Fibroblast of pulmonary artery (primary cell): ENCODE measurements at regions not wholly inside any gene's neighbourhood (a gene's known extent, or its start where the extent isn't known, plus 50 kb on each side); places are given as distances from the start of the nearest gene placed in this dataset.
A peak's percentile ranks its signal among the peaks of the same experiment; 100 is the strongest.

ENCODE experiments used
- DNase-seq: peaks from one replicate; pipeline ENCODE4 v3.0.0-alpha.2; 2010; ENCODE audit warnings: low read depth
- H3K4me3 ChIP-seq: replicated peaks from 2 replicates; pipeline ENCODE4 v1.5.1; 2011; ENCODE audit warnings: low read depth, mild to moderate bottlenecking, control low read depth, low read length, moderate library complexity
- TF ChIP-seq, protein P1 (sequence below): IDR thresholded peaks from 2 replicates; pipeline ENCODE4 v1.5.1; 2011; ENCODE audit warnings: mild to moderate bottlenecking, control low read depth, low read length, inconsistent platforms; ENCODE audit errors: missing control alignments

DNA sequence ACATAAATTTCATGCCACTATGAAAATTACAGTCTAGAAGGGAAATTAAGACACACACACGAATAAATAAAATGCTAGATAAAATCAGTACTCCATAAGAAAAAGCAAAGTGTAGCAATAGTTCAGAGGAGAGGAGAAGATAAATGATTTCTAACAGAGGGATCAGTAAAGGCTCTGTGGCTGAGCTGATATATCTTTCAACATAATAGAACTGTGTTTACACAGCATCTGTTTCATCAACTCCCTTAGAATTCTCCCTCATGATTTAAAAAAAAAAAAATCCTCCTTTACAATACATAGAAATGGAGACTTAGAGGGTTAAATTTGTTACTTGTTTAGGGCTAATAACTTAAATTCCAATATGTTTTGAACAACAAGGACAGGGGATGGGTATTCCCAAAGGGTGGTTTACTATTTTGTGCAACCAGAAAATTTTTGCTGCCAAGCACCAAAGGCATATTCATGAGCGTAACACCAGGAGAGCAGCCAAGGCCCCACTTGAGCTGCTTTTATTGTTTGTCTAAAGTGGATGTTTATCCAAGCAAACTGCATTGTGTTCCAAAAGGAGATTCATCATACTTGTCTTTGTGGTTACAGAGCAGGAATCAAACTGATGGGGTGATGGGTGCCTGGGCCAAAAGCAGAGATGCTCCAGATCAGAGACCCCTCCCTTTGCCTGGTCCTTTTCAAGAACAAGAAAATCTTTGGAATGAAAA is 162.7 kb downstream of the BMP4 start:
- TF ChIP-seq, protein P1, sequence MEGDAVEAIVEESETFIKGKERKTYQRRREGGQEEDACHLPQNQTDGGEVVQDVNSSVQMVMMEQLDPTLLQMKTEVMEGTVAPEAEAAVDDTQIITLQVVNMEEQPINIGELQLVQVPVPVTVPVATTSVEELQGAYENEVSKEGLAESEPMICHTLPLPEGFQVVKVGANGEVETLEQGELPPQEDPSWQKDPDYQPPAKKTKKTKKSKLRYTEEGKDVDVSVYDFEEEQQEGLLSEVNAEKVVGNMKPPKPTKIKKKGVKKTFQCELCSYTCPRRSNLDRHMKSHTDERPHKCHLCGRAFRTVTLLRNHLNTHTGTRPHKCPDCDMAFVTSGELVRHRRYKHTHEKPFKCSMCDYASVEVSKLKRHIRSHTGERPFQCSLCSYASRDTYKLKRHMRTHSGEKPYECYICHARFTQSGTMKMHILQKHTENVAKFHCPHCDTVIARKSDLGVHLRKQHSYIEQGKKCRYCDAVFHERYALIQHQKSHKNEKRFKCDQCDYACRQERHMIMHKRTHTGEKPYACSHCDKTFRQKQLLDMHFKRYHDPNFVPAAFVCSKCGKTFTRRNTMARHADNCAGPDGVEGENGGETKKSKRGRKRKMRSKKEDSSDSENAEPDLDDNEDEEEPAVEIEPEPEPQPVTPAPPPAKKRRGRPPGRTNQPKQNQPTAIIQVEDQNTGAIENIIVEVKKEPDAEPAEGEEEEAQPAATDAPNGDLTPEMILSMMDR, result no peak
- H3K4me3 ChIP-seq, result no peak overlapping the region
- DNase-seq, result peak; percentile 41

DNA sequence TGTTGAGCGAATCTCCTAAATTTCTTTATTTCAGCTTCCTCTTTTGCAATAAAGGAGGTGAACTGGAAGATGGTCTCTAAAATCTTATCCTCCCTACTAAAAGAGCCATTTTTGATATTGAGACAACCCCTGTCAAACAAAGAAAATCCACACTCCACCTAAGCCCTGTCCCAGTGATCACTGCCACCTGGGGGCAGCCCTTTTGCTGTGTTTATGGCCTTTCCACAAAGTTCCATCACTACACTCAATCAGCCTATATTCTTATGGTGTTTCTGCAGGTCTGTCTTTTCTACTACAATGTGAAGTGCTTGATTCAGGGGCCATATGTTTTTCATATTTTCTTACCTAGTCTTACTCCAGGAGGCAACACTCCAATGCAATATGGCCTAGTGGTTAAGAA is 163.7 kb downstream of the BMP4 start:
- DNase-seq, result no peak
- TF ChIP-seq, protein P1, result peak; percentile 9
- H3K4me3 ChIP-seq, result no peak overlapping the region

DNA sequence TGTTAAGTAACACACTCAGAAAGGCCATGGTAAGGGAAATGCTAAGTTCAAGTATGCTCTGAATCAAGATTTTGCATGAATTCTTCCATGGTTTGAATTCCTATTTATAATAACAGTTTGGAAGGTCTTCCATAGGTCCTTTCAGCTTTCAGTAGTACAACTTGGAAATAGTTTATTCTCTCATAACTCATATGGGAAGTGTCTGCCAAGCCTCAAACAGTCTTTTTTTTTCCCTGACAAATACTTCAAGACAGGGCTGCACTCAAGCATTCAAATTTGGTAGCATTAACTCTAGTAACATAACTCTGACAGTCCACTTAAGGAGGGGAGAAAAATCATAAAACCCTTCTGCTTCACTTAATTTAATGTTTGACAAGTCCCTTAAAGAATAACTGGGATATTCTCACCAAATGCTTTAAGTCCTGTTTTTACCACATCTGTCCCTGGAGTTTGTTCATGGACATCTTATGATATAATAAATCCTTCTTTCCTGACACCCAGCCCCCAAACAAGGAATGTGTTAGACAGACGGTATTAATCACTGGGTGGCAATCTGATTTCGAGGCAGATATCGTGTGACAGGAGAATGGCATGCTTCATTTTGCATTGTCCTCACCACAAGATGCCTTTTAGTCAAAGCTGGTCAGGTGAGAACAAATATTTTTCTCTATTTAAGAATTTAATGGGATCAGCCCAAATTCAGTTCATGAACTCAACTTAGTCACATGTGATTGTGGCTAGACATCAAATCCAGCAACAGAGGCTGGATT is 165.7 kb downstream of the BMP4 start:
- no peak overlapping the region for H3K4me3 ChIP-seq
- TF ChIP-seq, protein P1, result no peak
- DNase-seq, result no peak

DNA sequence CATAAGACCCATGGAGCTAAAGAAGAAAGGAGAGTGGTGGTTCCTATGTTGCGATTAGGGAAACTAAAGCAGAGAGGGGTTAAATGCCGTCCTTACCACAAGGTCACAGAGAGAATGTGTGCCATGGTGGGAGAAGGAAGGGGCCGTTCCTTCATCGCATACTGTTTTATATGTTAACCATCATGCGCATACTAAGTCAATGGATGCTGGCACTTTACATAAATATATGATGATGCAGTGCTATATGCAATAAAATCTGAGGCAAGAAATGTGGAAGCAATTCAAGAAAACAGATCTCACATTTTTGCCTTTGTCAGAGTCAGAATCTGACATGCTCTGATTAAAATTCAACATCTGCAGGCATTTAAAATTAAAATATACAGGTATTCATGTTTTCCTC is 168.1 kb downstream of the BMP4 start:
- no peak overlapping the region for H3K4me3 ChIP-seq
- TF ChIP-seq, protein P1, result no peak
- DNase-seq, result no peak

DNA sequence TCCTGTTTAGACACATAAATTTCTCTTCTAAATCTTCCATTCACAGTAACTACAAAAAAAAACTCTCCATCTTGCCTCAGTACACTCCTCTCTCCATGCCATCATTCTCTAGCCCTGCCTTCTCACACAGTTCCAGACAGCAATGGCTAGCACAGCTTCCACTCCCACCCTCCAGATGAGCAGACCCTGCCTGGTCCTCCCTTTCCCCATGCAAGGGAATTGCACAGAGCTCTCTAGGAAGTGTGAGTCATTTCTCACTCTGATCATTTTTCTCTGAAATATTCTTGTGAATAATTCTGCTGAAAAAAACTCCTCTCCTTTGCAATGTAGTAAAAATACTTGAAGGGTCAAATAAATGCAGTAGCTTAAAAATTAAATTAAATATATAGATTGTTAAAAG is 170.6 kb downstream of the BMP4 start:
- DNase-seq, result peak; percentile 11
- no peak overlapping the region for H3K4me3 ChIP-seq
- TF ChIP-seq, protein P1, result no peak

DNA sequence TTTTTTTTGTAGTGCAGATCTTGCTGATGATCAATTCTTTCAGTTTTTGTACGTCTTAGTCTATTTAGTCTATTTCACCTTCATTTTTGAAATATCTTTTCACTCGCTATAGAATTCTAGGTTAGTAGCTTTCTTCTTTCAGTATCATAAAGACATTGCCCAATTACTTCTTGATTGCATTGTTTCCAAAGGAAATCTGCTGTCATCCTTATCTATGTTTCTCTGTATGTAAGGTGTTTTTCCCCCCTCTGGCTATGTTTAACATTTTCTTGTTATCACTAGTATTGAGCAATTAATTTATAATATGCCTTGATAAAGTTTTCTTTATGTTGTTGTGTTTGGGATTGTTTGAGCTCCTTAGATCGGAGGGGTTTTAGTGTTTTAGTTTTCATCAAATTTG is 171.9 kb downstream of the BMP4 start:
- TF ChIP-seq, protein P1, result no peak
- H3K4me3 ChIP-seq, result no peak overlapping the region
- no peak for DNase-seq
